NB4 (cell line): ENCODE measurements at regions not wholly inside any gene's neighbourhood (a gene's known extent, or its start where the extent isn't known, plus 50 kb on each side); places are given as distances from the start of the nearest gene placed in this dataset.

Experiments used
- MYC ChIP-seq: IDR thresholded peaks from 2 replicates; pipeline ENCODE4 v1.6.1; 2011; ENCODE audit warnings: low read depth, low read length
- POLR2A ChIP-seq: IDR thresholded peaks from 2 replicates; pipeline ENCODE4 v1.6.1; 2011; ENCODE audit warnings: mild to moderate bottlenecking; ENCODE audit not compliant: insufficient read length; ENCODE audit errors: extremely low read depth
- TF ChIP-seq, protein P1 (sequence below): IDR thresholded peaks from one replicate; pipeline ENCODE4 v1.5.1; 2012; ENCODE audit warnings: low read depth, low read length
- TF ChIP-seq, protein P2 (sequence below): IDR thresholded peaks from 2 replicates; pipeline ENCODE4 v1.6.1; 2011; ENCODE audit warnings: low read depth, low read length

DNA sequence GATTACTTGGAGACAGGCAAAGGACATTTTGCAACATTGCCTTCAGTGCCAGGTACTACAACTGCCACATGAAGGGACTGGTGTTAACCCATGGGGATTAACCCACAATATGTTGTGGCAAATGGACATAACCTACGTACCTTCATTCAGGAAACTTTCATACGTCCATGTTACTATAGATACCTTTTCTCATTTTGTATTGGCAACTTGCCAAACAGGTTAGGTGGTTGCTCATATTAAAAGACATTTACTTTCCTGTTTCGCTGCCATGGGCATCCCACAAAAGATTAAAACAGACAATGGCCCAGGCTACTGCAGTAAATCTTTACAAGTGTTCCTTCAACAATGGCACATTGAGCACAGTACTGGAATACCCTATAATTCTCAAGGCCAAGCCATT lies 925.3 kb downstream of the SLITRK6 start:
- TF ChIP-seq, protein P1, sequence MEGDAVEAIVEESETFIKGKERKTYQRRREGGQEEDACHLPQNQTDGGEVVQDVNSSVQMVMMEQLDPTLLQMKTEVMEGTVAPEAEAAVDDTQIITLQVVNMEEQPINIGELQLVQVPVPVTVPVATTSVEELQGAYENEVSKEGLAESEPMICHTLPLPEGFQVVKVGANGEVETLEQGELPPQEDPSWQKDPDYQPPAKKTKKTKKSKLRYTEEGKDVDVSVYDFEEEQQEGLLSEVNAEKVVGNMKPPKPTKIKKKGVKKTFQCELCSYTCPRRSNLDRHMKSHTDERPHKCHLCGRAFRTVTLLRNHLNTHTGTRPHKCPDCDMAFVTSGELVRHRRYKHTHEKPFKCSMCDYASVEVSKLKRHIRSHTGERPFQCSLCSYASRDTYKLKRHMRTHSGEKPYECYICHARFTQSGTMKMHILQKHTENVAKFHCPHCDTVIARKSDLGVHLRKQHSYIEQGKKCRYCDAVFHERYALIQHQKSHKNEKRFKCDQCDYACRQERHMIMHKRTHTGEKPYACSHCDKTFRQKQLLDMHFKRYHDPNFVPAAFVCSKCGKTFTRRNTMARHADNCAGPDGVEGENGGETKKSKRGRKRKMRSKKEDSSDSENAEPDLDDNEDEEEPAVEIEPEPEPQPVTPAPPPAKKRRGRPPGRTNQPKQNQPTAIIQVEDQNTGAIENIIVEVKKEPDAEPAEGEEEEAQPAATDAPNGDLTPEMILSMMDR, result no peak
- TF ChIP-seq POLR2A (no peak), MYC (no peak)
- TF ChIP-seq, protein P2, sequence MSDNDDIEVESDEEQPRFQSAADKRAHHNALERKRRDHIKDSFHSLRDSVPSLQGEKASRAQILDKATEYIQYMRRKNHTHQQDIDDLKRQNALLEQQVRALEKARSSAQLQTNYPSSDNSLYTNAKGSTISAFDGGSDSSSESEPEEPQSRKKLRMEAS, result no peak
